Midbrain (tissue), 1 donor: ENCODE measurements at regions not wholly inside any gene's neighbourhood (a gene's known extent, or its start where the extent isn't known, plus 50 kb on each side); places are given as distances from the start of the nearest gene placed in this dataset.
"Not testable (repeated sequence)": the region's sequence is repeated elsewhere in the genome, so short reads cannot be mapped to it uniquely, and the experiment has no call there.

Source experiments
- DNase-seq: peaks from one replicate; lab custom pipeline; 2025; lab: John Stamatoyannopoulos, UW

DNA sequence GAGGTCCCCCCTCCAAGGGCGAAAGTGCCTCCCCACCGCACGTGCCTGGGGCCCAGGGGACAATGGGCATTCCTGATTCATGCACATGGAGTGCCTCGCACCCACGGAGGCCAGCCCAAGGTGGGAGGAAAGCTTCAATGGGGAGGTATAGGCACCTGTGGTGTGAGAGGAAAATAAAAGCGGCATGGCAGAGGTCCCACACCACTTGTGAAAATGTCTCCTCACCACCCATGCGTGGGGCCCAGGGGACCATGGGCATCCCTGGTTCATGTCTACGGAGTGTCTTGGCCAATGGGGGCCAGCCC is 384.7 kb downstream of the ALG10 start:
- DNase-seq, result no peak

DNA sequence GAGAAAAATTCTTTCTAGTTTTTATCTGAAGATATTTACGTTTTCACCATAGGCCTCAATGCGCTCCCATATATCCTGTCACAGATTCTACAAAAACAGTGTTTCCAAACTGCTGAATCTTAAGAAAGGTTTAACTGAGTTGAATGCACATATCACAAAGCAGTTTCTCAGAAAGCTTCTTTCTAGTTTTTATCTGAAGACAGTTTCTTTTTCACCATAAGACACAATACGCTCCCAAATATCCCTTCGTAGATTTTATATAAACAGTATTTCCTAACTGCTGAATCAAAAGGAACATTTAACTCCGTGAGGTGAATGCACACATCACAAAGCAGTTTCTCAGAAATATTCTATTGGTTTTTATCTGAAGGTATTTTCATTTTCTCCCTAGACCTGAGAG is 385.5 kb downstream of the ALG10 start:
- DNase-seq, result no peak

DNA sequence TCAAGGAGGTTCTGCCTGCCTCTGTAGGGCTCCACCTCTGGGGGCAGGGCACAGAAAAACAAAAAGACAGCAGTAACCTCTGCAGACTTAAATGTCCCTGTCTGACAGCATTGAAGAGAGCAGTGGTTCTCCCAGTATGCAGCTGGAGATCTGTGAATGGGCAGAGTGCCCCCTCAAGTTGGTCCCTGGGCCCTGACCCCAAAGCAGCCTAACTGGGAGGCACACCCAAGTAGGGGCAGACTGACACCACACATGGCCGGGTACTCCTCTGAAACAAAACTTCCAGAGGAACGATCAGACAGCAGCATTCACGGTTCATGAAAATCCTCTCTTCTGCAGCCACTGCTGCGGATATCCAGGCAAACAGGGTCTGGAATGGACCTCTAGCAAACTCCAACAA is 409.2 kb downstream of the ALG10 start:
- DNase-seq, result not testable (repeated sequence)
